Breast epithelium (tissue), 4 donors: ENCODE measurements at regions not wholly inside any gene's neighbourhood (a gene's known extent, or its start where the extent isn't known, plus 50 kb on each side); places are given as distances from the start of the nearest gene placed in this dataset.

Experiments
- DNase-seq, 2 donors: peaks; one replicate each; pipeline ENCODE4 v3.0.0-alpha.2; 2019; ENCODE audit warnings: low spot score in 2 of 2
- H3K27ac ChIP-seq, 2 donors: fragments of 200-600 bp; sonication (generic) in 1 of 2; one replicate each; pipeline ENCODE4 v1.5.1; 2016 to 2019; ENCODE audit warnings: mild to moderate bottlenecking in 1 of 2
- H3K27me3 ChIP-seq, 2 donors: fragments of 200-600 bp; sonication (generic) in 1 of 2; one replicate each; pipeline versions ENCODE4 v1.5.1 to v1.6.0; 2017 to 2019; ENCODE audit warnings: control low read depth in 1 of 2, mild to moderate bottlenecking in 1 of 2
- H3K36me3 ChIP-seq: fragments of 200-600 bp; one replicate; pipeline ENCODE4 v1.5.1; 2019
- H3K4me1 ChIP-seq, 2 donors: fragments of 200-600 bp; sonication (generic); one replicate each; pipeline ENCODE4 v1.5.1; 2016 to 2019; ENCODE audit warnings: control low read depth in 1 of 2
- H3K4me3 ChIP-seq, 3 donors: fragments of 200-600 bp; sonication (generic); 1 replicate in 2 of 3; 2 replicates in 1 of 3; pipeline ENCODE4 v1.5.1; 2016 to 2019; ENCODE audit warnings: mild to moderate bottlenecking in 3 of 3, moderate library complexity in 2 of 3
- H3K9me3 ChIP-seq, 2 donors: fragments of 200-600 bp; sonication (generic) in 1 of 2; one replicate each; pipeline ENCODE4 v1.5.1; 2016 to 2019; ENCODE audit warnings: control low read depth in 1 of 2
- POLR2A ChIP-seq: fragments of 450-650 bp; IDR thresholded peaks from one replicate; pipeline ENCODE4 v1.6.1; 2016; ENCODE audit warnings: antibody characterized with exemption, mild to moderate bottlenecking, moderate library complexity
- POLR2AphosphoS5 ChIP-seq, 3 donors: sonication (generic); formaldehyde crosslinking; IDR thresholded peaks; one replicate each; pipeline ENCODE4 v1.6.1; 2017; ENCODE audit warnings: antibody characterized with exemption in 3 of 3
- intact Hi-C: fragments of 100-400 bp; cut with DNase I; formaldehyde crosslinking; loops from one replicate; pipeline ENCODE4 v1.15.1; 2023; ENCODE audit warnings: low total_unique reads
- TF ChIP-seq, protein P1 (sequence below), 3 donors: fragments of 450-650 bp; IDR thresholded peaks; one replicate each; pipeline ENCODE4 v1.5.1; 2016 to 2017; ENCODE audit warnings: antibody characterized with exemption in 3 of 3, mild to moderate bottlenecking in 3 of 3, moderate library complexity in 3 of 3

DNA sequence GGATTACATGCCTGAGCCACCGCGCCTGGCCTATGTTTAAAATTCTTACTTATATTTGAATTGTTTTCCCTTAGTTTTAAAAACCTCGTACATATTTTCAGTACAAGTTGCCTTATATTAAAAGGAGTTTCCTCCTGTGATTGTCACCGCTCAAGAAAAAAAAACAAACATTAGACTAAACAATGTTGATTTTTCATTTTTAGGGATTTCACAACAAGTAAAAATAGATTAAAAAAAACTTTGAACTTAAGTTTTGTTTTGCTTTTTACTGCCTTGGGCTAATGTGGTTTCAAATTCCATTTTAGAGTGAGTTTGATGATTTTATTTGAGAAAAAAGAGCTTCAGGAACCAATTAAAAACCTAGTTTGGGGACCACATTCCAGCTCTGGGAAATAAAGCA lies 1196.6 kb upstream of the CDH18 start:
- no peak overlapping the region for H3K27ac ChIP-seq
- TF ChIP-seq POLR2AphosphoS5 (IDR thresholded peaks at IDR 0.05) (no peak), POLR2A (no peak)
- TF ChIP-seq, protein P1, sequence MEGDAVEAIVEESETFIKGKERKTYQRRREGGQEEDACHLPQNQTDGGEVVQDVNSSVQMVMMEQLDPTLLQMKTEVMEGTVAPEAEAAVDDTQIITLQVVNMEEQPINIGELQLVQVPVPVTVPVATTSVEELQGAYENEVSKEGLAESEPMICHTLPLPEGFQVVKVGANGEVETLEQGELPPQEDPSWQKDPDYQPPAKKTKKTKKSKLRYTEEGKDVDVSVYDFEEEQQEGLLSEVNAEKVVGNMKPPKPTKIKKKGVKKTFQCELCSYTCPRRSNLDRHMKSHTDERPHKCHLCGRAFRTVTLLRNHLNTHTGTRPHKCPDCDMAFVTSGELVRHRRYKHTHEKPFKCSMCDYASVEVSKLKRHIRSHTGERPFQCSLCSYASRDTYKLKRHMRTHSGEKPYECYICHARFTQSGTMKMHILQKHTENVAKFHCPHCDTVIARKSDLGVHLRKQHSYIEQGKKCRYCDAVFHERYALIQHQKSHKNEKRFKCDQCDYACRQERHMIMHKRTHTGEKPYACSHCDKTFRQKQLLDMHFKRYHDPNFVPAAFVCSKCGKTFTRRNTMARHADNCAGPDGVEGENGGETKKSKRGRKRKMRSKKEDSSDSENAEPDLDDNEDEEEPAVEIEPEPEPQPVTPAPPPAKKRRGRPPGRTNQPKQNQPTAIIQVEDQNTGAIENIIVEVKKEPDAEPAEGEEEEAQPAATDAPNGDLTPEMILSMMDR (IDR thresholded peaks at IDR 0.05): no peak
- intact Hi-C loops: no loop called here

DNA sequence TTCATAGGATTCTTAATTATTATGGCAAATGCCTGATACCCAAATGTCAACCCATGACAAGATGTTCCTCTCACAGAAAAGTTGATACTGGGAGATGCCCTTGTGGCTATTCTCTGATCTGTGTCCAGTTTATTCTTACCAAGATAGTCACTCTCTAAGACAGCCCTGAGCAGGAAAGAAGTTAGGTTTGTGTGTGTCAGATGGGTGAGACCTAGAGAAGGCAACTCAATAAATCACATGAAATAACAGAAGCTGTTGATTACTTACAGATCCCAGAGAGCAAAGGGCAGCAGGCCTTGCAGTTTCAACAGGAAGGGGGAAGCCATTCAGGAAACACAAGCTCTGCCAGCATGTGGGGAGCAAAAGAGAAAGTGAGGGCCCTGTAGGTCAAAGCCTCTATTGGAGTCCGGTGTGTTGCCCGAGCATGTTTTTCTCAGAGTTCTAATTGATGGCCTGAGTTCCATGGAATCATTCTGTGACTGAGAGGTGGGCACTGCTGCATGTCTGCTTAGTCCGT lies 1193.7 kb upstream of the CDH18 start:
- intact Hi-C loops: no loop called here
- H3K4me1 ChIP-seq: no peaks in the 10 kb centered on the region
- TF ChIP-seq, protein P1 (IDR thresholded peaks at IDR 0.05): no peak
- no peak for TF ChIP-seq POLR2A
- TF ChIP-seq POLR2AphosphoS5 (IDR thresholded peaks at IDR 0.05): no peak
- H3K27ac ChIP-seq: no peak overlapping the region
- DNase-seq: no peak
- H3K36me3 ChIP-seq: no peaks in the 10 kb centered on the region
- no peaks in the 10 kb centered on the region for H3K9me3 ChIP-seq
- H3K4me3 ChIP-seq: no peak overlapping the region
- H3K27me3 ChIP-seq: no peaks in the 10 kb centered on the region

More for the DNA sequence above, 1196.6 kb upstream of the CDH18 start:
- DNase-seq: no peak
- no peaks in the 10 kb centered on the region for H3K4me1 ChIP-seq
- no peaks in the 10 kb centered on the region for H3K9me3 ChIP-seq
- no peaks in the 10 kb centered on the region for H3K27me3 ChIP-seq
- no peaks in the 10 kb centered on the region for H3K36me3 ChIP-seq
- H3K4me3 ChIP-seq: no peak overlapping the region

DNA sequence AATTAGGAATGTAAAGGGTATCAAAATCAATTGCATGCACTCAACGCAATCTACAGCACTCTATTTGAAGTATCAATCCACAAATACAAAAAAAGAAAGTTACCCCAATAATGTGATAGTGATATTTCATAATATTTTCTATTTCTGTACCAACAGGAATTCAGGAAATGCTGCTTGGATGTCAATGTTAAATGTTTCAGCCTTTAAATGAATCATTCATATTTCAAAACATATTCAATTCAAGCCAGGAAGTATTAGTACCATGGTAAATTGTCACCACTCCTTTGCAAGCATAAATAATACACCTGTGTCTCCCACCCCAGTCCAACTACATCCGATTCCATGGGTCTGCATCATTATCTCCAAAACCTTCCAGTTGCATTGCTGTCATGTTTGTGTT lies 1185.5 kb upstream of the CDH18 start:
- DNase-seq: no peak
- Histone ChIP-seq H3K9me3 (no peaks in the 10 kb centered on the region), H3K36me3 (no peaks in the 10 kb centered on the region), H3K4me3 (no peak overlapping the region), H3K27me3 (no peaks in the 10 kb centered on the region), H3K4me1 (no peaks in the 10 kb centered on the region), H3K27ac (no peak overlapping the region)
- intact Hi-C loops: no loop called here
- TF ChIP-seq, protein P1 (IDR thresholded peaks at IDR 0.05): no peak
- TF ChIP-seq POLR2AphosphoS5 (IDR thresholded peaks at IDR 0.05): no peak
- no peak for TF ChIP-seq POLR2A

DNA sequence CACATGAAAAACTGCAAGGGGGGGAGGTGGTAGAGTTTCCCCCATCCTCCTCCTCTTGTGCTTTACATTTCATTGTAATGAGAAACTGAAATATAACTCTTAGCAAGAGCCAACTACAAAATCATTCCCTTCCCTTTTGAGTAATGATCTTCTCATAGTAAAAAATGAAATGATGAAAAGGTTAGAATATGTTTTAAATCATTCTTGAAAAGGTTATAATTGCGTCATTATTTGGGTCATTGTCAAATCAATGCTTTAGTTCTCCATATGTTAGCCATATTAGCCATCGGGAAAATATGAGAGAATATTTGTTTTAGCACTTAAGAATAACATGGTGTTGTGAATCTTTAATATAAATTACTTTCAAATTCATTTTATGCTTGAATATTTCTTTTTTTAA lies 1185.0 kb upstream of the CDH18 start:
- Histone ChIP-seq H3K4me1 (no peaks in the 10 kb centered on the region), H3K9me3 (no peaks in the 10 kb centered on the region), H3K36me3 (no peaks in the 10 kb centered on the region), H3K27ac (no peak overlapping the region), H3K27me3 (no peaks in the 10 kb centered on the region), H3K4me3 (no peak overlapping the region)
- DNase-seq: no peak
- no peak for TF ChIP-seq POLR2A
- no peak for TF ChIP-seq POLR2AphosphoS5 (IDR thresholded peaks at IDR 0.05)
- TF ChIP-seq, protein P1 (IDR thresholded peaks at IDR 0.05): no peak
- intact Hi-C loops: no loop called here

DNA sequence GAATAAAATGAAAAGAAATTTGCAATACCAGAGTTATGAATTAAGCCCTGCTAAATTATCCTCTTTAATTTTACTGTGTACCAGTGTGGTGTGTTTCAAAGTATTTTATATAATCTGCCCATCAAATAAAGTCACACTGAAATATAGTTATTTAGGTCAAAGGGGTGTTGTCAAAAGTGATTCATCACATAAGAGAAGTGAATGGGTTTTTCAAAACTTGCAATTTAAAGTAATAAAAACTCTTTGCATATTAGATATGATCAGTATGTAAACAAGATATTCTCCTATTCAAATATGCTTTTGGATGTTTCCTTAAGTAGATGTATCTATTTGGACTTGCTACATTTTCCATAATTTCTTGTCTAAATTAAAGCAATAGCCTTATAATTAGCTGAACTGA lies 1183.0 kb upstream of the CDH18 start:
- TF ChIP-seq POLR2A: no peak
- TF ChIP-seq, protein P1 (IDR thresholded peaks at IDR 0.05): no peak
- H3K4me1 ChIP-seq: no peaks in the 10 kb centered on the region
- H3K27ac ChIP-seq: no peak overlapping the region
- no peaks in the 10 kb centered on the region for H3K9me3 ChIP-seq
- H3K4me3 ChIP-seq: no peak overlapping the region
- no peaks in the 10 kb centered on the region for H3K27me3 ChIP-seq
- intact Hi-C loops: no loop called here
- no peaks in the 10 kb centered on the region for H3K36me3 ChIP-seq
- DNase-seq: no peak
